Endodermal cell (in vitro differentiated cells): ENCODE measurements at regions not wholly inside any gene's neighbourhood (a gene's known extent, or its start where the extent isn't known, plus 50 kb on each side); places are given as distances from the start of the nearest gene placed in this dataset.

Experiments used
- DNase-seq: peaks from one replicate; pipeline ENCODE4 v3.0.0-alpha.2; 2017
- H3K27ac ChIP-seq: 2 replicates; pipeline ENCODE4 v1.5.1; 2013; ENCODE audit warnings: mild to moderate bottlenecking, low read depth, low read length, moderate library complexity
- H3K27me3 ChIP-seq: 2 replicates; pipeline ENCODE4 v1.6.1; 2013; ENCODE audit warnings: mild to moderate bottlenecking, low read length, moderate library complexity; ENCODE audit not compliant: insufficient read depth, control insufficient read depth, poor library complexity, severe bottlenecking
- H3K36me3 ChIP-seq: 2 replicates; pipeline ENCODE4 v1.7.0; 2013; ENCODE audit warnings: mild to moderate bottlenecking, low read length, moderate library complexity; ENCODE audit not compliant: control insufficient read depth, insufficient read depth
- H3K4me1 ChIP-seq: one replicate; pipeline ENCODE4 v1.7.0; 2013; ENCODE audit warnings: low read length; ENCODE audit not compliant: control insufficient read depth, insufficient read depth
- H3K4me3 ChIP-seq: 2 replicates; pipeline ENCODE4 v1.5.1; 2013; ENCODE audit warnings: mild to moderate bottlenecking, low read length, moderate library complexity
- H3K9ac ChIP-seq: 2 replicates; pipeline ENCODE4 v1.6.1; 2013; ENCODE audit warnings: mild to moderate bottlenecking, low read length, moderate library complexity; ENCODE audit not compliant: poor library complexity, severe bottlenecking; ENCODE audit errors: extremely low read depth
- H3K9me3 ChIP-seq: 2 replicates; pipeline ENCODE4 v1.6.1; 2013; ENCODE audit warnings: mild to moderate bottlenecking, low read length, moderate library complexity; ENCODE audit not compliant: control insufficient read depth
- H3K27ac Mint-ChIP-seq: 2 replicates; pipeline ENCODE4 v1.8.0; 2020; ENCODE audit warnings: mixed read lengths
- H3K27me3 Mint-ChIP-seq: 2 replicates; pipeline ENCODE4 v1.8.0; 2021; ENCODE audit warnings: mild to moderate bottlenecking, mixed read lengths; ENCODE audit not compliant: insufficient read depth
- H3K36me3 Mint-ChIP-seq: 2 replicates; pipeline ENCODE4 v1.8.0; 2020; ENCODE audit warnings: low read depth, mixed read lengths
- H3K4me1 Mint-ChIP-seq: 2 replicates; pipeline ENCODE4 v1.8.0; 2020; ENCODE audit warnings: mixed read lengths
- H3K4me3 Mint-ChIP-seq: 2 replicates; pipeline ENCODE4 v1.8.0; 2020; ENCODE audit warnings: mild to moderate bottlenecking, moderate library complexity, mixed read lengths
- H3K9me3 Mint-ChIP-seq: 2 replicates; pipeline ENCODE4 v1.8.0; 2020; ENCODE audit warnings: mild to moderate bottlenecking, mixed read lengths
- WGBS, 2 experiments: methylation state at CpG; one replicate each; pipeline versions ENCODE4 v1.1.5 to v1.1.7; 2013; ENCODE audit warnings: missing lambda C conversion rate in 2 of 2, mixed read lengths in 1 of 2; ENCODE audit not compliant: insufficient coverage in 1 of 2, insufficient read length in 1 of 2; 5-methylcytosine and 5-hydroxymethylcytosine counted together
- TF ChIP-seq, protein P1 (sequence below): fragments of 200-600 bp; sonication (generic); conservative IDR thresholded peaks from 2 replicates; pipeline ENCODE4 v1.5.0; 2021; ENCODE audit warnings: antibody characterized with exemption, mild to moderate bottlenecking

DNA sequence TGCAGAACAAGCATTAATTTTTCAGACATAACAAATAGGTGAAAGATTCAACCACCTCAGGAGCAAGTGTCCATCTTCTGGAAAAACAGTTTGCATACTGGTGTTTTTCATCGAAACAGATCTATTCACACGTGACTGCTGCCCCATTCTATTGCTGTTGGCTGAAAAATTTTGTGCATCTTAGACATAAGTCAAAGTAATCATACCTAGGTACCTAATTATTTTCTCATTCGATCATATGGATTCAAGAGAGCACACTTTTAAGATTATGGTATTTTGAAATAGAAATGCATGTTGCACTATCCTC lies 72.9 kb upstream of the CDH6 start:
- H3K4me3 Mint-ChIP-seq = no peak overlapping the region
- Histone ChIP-seq H3K27ac (no peak overlapping the region), H3K4me1 (peaks cover 3% of the 10 kb centered on the region), H3K36me3 (no peaks in the 10 kb centered on the region), H3K9me3 (no peaks in the 10 kb centered on the region), H3K9ac (no peak overlapping the region), H3K4me3 (no peak overlapping the region), H3K27me3 (no peaks in the 10 kb centered on the region)
- WGBS, 2 experiments = 83 to 94% methylated on average over 1 to 3 of the region's 3 CpGs
- H3K9me3 Mint-ChIP-seq = no peaks in the 10 kb centered on the region
- H3K4me1 Mint-ChIP-seq = no peaks in the 10 kb centered on the region
- TF ChIP-seq, protein P1, sequence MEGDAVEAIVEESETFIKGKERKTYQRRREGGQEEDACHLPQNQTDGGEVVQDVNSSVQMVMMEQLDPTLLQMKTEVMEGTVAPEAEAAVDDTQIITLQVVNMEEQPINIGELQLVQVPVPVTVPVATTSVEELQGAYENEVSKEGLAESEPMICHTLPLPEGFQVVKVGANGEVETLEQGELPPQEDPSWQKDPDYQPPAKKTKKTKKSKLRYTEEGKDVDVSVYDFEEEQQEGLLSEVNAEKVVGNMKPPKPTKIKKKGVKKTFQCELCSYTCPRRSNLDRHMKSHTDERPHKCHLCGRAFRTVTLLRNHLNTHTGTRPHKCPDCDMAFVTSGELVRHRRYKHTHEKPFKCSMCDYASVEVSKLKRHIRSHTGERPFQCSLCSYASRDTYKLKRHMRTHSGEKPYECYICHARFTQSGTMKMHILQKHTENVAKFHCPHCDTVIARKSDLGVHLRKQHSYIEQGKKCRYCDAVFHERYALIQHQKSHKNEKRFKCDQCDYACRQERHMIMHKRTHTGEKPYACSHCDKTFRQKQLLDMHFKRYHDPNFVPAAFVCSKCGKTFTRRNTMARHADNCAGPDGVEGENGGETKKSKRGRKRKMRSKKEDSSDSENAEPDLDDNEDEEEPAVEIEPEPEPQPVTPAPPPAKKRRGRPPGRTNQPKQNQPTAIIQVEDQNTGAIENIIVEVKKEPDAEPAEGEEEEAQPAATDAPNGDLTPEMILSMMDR = no peak
- no peak overlapping the region for H3K27ac Mint-ChIP-seq
- no peaks in the 10 kb centered on the region for H3K36me3 Mint-ChIP-seq
- H3K27me3 Mint-ChIP-seq = no peaks in the 10 kb centered on the region
- DNase-seq = no peak

DNA sequence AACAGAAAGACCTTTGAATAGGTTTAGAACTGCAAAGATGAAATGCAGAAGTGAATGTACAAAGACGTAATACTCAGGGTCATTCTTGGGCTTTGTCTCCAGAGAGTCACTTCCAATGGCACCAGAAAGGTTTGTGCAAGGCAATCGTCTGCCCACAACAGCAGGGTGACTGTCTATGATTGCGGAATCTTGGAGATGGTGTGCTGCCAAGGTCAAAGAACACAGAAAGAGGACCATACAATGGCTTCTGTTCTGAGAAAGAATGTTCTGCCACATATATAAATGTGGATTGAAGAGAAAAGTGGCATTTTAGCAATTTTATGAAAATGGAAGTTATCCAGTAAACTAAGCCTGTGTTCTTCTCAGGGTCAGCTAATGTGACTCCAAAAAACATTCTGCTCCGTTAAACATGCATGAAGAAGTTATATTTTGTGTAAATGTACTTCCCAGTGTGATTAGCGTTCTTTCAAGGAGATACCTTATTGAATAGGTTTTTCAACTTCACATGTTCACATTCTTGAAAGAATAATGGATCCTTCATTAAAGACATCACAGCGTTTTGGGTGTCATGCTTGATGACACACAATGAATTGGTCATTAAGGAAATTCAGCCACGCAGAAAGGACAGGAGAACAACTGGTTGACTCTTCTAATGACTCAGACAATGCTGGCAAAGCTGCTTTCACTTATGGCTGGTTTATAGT lies 73.4 kb upstream of the CDH6 start:
- H3K4me1 ChIP-seq = peaks cover 3% of the 10 kb centered on the region
- H3K27ac ChIP-seq = no peak overlapping the region
- TF ChIP-seq, protein P1 = no peak
- no peak for DNase-seq
- Mint-ChIP-seq H3K27ac (no peak overlapping the region), H3K4me1 (no peaks in the 10 kb centered on the region), H3K36me3 (no peaks in the 10 kb centered on the region), H3K4me3 (no peak overlapping the region), H3K9me3 (no peaks in the 10 kb centered on the region), H3K27me3 (no peaks in the 10 kb centered on the region)
- H3K9ac ChIP-seq = no peak overlapping the region
- no peaks in the 10 kb centered on the region for H3K27me3 ChIP-seq
- H3K36me3 ChIP-seq = no peaks in the 10 kb centered on the region
- no peak overlapping the region for H3K4me3 ChIP-seq
- WGBS, 2 experiments = 67 to 90% methylated on average over 5 to 7 of the region's 7 CpGs
- H3K9me3 ChIP-seq = no peaks in the 10 kb centered on the region

DNA sequence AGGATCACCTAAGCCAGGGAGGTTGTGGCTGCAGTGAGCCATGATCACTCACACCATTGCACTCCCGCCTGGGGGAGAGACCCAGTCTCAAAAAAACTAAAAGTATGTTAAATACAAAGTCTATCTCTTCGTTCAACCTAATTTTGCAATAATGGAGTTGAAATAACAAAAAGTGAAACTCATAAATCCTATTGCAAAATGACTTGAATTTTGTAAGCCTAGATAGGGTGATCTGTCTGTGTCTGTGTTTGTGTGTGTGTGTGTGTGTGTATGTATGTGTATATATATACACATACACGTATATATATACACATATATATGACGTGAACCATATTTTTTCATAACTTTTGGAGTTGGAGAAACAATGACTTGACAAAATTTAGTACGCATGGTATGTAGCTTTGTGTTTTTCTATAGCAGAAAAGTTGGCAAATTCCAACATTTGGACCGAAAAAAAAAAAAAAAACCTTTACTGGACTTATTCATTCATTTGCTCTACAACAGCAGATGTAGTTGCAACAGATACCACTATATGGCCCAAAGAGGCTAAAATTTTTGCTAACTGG lies 76.9 kb upstream of the CDH6 start:
- Mint-ChIP-seq H3K4me1 (no peaks in the 10 kb centered on the region), H3K36me3 (no peaks in the 10 kb centered on the region), H3K27ac (no peak overlapping the region), H3K9me3 (no peaks in the 10 kb centered on the region), H3K4me3 (no peak overlapping the region), H3K27me3 (no peaks in the 10 kb centered on the region)
- DNase-seq = no peak
- Histone ChIP-seq H3K36me3 (no peaks in the 10 kb centered on the region), H3K9ac (no peak overlapping the region), H3K4me1 (no peaks in the 10 kb centered on the region), H3K9me3 (no peaks in the 10 kb centered on the region), H3K4me3 (no peak overlapping the region), H3K27ac (no peak overlapping the region), H3K27me3 (no peaks in the 10 kb centered on the region)
- 85 to 94% methylated on average over 2 to 5 of the region's 6 CpGs for WGBS, 2 experiments
- TF ChIP-seq, protein P1 = no peak
